Activated naive CD4-positive, alpha-beta T cell treated with anti-CD3 and anti-CD28 coated beads, Interleukin-2, amount 50 U/mL, for 16 hours (primary cell): ENCODE measurements at regions not wholly inside any gene's neighbourhood (a gene's known extent, or its start where the extent isn't known, plus 50 kb on each side); places are given as distances from the start of the nearest gene placed in this dataset.
"Not testable (repeated sequence)": the region's sequence is repeated elsewhere in the genome, so short reads cannot be mapped to it uniquely, and the experiment has no call there.

Source experiments
- DNase-seq: peaks from one replicate; pipeline ENCODE4 v3.0.0-alpha.2; 2020

DNA sequence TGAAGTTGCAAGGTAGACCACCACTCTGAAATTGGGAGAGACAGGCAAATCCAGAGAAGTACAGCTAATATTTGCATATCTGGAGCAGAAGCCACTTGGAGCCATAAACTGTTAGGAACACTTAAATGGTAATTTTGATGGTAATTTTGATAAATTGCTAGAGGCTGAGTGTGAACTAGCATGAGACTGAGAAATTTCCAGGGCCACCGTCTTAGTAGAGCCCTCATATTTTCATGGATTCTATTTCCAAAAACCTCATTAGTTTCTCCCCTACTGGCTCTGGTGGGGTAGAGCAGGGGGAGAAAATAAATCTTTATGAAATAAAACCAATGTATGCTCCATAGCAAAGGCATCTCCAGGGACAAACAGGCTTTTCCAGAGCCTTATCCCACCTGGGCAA lies 429.4 kb upstream of the DIPK2B start:
- DNase-seq = no peak

DNA sequence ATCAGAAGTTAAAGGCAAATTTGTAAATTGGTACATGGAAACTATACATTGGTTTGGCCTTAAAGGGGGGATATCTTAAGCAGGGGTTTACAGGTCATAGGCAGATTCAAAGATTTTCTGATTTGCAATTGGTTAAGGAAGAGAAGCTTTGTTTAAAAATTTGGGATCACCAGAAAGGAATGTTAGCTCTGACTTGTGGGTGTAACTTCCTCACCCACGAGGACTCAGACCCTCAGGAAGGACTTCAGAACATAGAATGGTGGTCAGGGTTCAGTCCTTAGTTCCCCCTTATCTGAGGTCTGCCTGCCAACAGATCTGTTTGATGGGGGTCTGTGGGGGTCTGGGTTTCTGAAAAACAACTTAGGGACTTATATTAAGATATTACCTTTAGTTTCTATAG lies 427.4 kb upstream of the DIPK2B start:
- DNase-seq = no peak

GRCh38 chrX:45623266-45623665 lies 422.6 kb upstream of the DIPK2B start:
- no peak for DNase-seq

GRCh38 chrX:45622538-45622937 lies 421.9 kb upstream of the DIPK2B start:
- DNase-seq = no peak

GRCh38 chrX:45622042-45622423 lies 421.4 kb upstream of the DIPK2B start:
- no peak for DNase-seq

DNA sequence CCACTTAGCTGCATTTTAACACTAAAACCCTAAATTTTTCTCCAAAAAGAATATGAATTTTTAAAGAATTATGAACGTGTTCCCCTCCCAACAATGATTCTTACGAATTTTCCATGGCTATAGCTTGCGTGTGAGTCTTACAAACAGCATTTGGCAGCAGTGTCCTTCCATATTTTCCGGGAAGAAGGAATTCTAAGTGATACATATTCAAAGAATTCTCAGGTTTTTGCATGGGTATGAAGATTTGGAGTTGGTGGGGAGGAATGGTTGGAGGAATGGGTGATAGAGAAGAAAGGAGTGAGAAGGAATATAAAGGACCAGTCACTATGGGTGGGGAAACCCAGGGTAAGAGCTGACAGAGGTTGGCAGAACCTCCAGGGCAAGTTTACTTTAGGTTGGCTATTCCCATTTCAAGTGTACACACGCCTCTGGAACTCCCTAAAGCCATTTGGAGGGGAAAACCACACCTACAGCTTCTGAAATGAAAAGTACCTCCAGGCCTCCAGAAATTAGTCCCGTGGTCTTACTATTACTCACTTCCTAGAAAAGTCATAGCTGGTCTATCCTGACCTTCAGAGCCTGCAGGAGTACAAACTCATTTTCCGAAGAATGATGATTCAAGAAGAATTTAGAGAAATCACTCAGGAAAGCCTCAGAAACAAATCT lies 420.8 kb upstream of the DIPK2B start:
- DNase-seq = no peak

DNA sequence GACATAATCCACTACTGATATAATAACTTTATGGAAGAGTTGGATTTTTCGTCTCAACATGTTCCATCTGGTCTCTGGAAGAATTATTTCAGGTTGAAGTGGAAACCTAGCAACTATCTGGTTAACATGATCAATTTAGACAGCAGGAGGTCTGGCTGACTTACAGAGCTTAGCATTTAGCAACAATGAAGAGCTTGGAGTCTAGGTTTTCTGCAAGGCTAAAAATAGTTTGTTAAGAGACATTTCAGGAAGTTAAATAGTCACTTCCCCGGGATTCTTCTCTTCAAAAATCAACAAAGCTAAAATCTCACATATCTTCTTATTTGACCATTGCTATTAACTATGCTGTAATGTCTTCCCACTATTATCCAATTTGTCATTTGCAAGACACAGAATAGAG lies 418.6 kb upstream of the DIPK2B start:
- DNase-seq = no peak

- not testable (repeated sequence) for DNase-seq
Measured at GRCh38 chrX:45615591-45615990, 414.9 kb upstream of the DIPK2B start.

DNA sequence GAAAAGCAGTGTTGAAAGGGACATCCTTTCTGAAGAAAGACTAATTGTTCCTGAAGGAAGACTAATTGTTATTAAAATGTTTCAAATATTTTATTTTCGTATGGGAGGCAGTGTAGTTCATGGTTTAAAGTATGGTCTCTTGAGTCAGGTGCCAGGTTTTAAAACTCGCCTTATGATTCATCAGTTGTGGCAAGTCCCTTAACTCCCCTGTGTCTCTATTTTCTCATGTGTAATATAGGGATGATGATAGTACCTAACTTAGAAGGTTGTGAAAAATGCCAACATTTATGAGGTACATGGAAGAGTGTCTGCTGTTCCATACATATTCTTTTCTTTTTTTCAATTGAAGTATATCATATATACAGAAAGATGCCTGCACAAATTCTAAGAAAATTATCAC lies 414.2 kb upstream of the DIPK2B start:
- no peak for DNase-seq

- no peak for DNase-seq
Measured at GRCh38 chrX:45602151-45602550, 401.5 kb upstream of the DIPK2B start.

- no peak for DNase-seq
Measured at GRCh38 chrX:45601052-45601451, 400.4 kb upstream of the DIPK2B start.

- DNase-seq = no peak
Measured at GRCh38 chrX:45598861-45599260, 398.2 kb upstream of the DIPK2B start.

GRCh38 chrX:45596188-45596808 lies 395.6 kb upstream of the DIPK2B start:
- no peak for DNase-seq

- no peak for DNase-seq
Measured at GRCh38 chrX:45592101-45592500, 391.4 kb upstream of the DIPK2B start.

DNA sequence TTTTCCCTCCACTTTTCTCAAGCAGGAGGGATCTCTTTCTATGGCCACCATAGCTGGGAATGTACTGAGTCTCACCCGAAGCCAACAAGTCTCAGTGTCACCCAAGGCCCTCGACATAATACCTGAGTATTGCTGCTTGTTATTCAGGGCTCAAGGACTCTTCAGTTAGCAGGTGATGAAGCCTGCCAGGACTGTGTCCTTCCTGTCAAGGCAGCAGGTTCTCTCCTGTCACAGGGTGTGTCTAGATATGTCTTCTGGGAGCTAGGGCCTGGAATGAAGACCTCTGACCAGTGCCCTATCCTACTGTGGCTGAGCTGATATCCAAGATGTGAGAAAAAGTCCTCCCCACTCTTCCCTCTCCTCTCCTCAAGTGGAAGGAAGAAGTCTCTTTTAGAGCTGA lies 391.0 kb upstream of the DIPK2B start:
- DNase-seq = no peak

DNA sequence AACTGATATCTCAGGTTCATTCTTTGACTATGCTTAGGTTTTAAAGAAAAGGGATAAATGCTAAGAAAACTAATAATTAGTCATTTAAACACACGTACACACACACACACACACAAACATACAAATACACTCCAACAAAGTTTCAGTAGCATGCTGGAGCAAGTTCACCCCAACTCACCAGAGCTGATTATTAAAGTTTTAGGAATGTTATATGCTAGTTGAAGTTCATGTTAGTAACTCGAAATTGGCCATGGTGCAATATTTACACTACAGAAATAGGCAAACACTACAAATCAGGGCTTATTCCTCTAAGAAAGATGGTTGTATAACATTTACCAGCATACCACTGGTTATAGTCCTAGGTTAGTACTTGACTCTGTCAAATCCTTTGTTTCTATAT lies 384.0 kb upstream of the DIPK2B start:
- no peak for DNase-seq

DNA sequence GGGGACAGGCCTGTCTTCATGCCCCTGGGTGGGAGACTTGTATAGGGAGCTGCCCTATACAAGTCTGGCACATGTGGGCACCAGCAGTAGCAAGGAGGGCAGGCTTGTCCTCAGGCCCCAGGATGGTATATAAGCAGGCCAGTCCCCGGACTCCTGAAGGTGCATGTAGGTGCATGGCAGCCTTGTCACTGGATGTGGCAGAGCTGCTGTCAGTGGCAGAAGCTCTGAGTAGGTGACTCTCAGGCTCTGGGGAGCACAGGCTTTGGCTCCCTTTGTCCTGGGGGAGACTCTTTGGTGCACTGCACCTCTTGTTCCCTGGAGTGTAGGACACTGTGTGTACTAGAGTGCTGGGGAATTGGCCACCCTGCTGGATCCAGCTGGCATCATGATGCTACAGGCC lies 376.7 kb upstream of the DIPK2B start:
- DNase-seq = no peak

DNA sequence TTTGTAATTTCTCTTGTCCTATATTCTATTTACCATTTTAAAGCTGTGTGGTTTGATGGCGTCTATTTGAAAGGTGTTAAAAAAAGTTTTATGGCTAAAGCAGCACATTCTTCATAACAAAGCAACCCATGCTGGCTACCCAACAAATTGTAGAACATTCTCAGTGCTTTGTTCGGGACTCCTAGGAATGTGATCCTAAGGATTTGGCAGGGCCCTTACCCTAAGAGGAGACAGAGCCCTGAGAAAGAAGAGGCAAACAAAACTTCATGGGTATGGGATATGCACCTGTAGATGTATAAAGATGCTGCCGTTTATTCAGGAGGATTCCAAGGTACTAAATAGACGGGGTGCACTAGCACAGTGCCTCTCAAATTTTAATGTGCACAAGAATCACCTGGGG lies 370.8 kb upstream of the DIPK2B start:
- no peak for DNase-seq

DNA sequence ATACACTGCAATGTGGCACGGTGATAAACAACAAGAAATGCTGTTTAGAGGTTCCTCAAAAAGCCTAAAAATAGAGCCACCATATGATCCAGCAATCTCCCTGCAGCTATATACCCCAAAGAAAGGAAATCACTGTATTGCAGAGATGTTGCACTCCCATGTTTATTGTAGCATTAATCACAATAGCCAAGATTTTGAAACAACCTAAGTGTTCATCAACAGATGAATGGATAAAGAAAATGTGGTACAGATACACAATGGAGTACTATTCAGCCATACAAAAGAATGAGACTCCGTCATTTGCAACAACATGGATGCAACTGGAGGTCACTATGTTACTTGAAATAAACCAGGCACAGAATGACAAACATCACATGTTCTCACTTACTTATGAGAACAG lies 365.8 kb upstream of the DIPK2B start:
- DNase-seq = no peak

DNA sequence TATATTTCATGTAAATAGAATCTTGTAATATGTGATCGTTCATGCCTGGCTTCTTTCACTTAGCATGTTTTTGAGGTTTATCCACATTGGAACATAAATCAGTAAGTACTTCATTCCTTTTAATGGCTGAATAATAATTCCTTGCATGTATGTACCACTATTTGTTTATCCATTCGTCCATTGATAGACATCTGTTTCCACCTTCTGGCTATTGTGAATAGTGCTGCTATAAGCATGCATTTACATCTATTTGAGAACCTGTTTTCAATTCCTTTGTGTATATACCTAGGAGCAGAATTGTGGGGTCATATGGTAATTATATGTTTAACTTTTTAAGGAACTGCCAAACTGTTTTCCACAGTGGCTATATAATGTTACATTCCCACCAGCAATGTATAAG lies 356.7 kb upstream of the DIPK2B start:
- DNase-seq = no peak

DNA sequence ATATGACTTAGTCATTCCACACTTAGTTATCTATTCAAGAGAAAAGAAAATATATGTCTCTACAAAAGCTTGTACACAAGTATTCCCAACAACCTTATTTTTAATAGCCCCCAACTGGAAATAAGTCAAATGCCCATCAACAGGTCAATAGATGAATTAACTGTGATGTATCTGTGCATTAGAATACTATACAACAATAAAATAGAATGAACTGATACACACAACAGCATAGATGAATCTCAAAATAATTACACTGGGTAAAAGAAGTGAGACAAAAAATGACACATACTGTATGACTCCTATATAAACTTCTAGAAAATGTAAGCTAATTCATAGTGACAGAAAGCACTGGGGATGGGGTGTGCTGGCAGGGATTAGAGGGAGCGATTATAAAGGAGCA lies 354.1 kb upstream of the DIPK2B start:
- no peak for DNase-seq

- DNase-seq = no peak
Measured at GRCh38 chrX:45553417-45553816, 352.7 kb upstream of the DIPK2B start.

DNA sequence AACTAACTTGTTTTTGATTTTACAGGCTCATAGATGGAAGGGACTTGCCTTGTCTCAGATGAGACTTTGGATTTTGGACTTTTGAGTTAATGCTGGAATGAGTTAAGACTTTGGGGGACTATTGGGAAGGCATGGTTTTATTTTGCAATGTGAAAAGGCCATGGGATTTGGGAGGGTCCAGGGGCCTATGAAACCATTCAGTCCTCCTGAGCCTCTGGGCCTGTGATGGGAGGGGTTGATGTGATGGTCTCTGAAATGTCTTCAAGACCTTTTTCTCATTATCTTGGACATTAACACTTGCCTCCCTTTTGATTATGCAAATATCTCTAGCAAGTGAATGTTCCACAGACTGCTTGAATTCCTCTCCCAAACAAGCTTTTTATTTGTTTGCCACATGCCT lies 346.0 kb upstream of the DIPK2B start:
- DNase-seq = not testable (repeated sequence)

DNA sequence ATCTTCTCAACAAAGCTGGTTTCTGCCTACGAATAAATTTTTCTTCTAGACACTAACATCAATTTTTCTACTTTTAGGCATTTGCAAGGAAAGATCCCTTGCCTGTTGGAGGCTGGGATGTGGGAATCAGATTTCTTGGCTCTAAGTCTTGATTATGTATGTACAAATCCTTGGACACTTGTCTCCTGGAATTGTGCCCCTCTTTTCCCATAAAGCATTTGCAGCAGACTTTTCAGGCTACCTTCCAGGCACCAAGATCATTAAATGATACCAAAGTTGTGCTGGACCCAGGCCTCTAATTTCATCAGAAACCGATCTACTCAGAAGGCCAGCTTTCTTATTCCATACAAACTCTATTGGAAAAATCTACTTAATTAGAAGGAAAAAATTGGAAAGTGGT lies 339.5 kb upstream of the DIPK2B start:
- DNase-seq = no peak

GRCh38 chrX:45537936-45538335 lies 337.3 kb upstream of the DIPK2B start:
- DNase-seq = no peak
